Astrocyte (in vitro differentiated cells and primary cell): ENCODE measurements at regions not wholly inside any gene's neighbourhood (a gene's known extent, or its start where the extent isn't known, plus 50 kb on each side); places are given as distances from the start of the nearest gene placed in this dataset.

ENCODE experiments used
- DNase-seq: peaks from one replicate; pipeline ENCODE4 v3.0.0-alpha.2; 2010; ENCODE audit warnings: low read depth
- FAIRE-seq: peaks from 2 replicates; lab custom pipeline; 2011; peaks lifted over from hg19 to GRCh38; lab: Jason Lieb, UNC
- H2AFZ ChIP-seq: 2 replicates; pipeline ENCODE4 v1.6.0; 2012; ENCODE audit warnings: low read depth, low read length, inconsistent platforms
- H3K27ac ChIP-seq: 2 replicates; pipeline ENCODE4 v1.5.1; 2011; ENCODE audit warnings: low read depth, low read length, inconsistent platforms
- H3K27me3 ChIP-seq: 2 replicates; pipeline ENCODE4 v1.6.0; 2011; ENCODE audit warnings: low read length, inconsistent platforms; ENCODE audit not compliant: insufficient read depth
- H3K36me3 ChIP-seq: 2 replicates; pipeline ENCODE4 v1.5.1; 2011; ENCODE audit warnings: low read length, inconsistent platforms; ENCODE audit not compliant: insufficient read depth
- H3K4me1 ChIP-seq: 2 replicates; pipeline ENCODE4 v1.5.1; 2011; ENCODE audit warnings: low read length, inconsistent platforms; ENCODE audit not compliant: insufficient read depth
- H3K4me2 ChIP-seq: 2 replicates; pipeline ENCODE4 v1.6.0; 2012; ENCODE audit warnings: low read length, inconsistent platforms
- H3K4me3 ChIP-seq: 2 replicates; pipeline ENCODE4 v1.5.1; 2011; ENCODE audit warnings: low read depth, mild to moderate bottlenecking, low read length, inconsistent platforms; ENCODE audit not compliant: insufficient read depth
- H3K79me2 ChIP-seq: 2 replicates; pipeline ENCODE4 v1.6.0; 2012; ENCODE audit warnings: mild to moderate bottlenecking, low read length, inconsistent platforms; ENCODE audit not compliant: insufficient read depth
- H3K9ac ChIP-seq: 2 replicates; pipeline ENCODE4 v1.6.0; 2012; ENCODE audit warnings: mild to moderate bottlenecking, low read length, inconsistent platforms
- H3K9me3 ChIP-seq: 2 replicates; pipeline ENCODE4 v1.5.1; 2012; ENCODE audit warnings: low read depth, mild to moderate bottlenecking, low read length, inconsistent platforms; ENCODE audit not compliant: insufficient read depth
- H4K20me1 ChIP-seq: 2 replicates; pipeline ENCODE4 v1.6.0; 2012; ENCODE audit warnings: low read length, inconsistent platforms; ENCODE audit not compliant: insufficient read depth
- H3K27ac Mint-ChIP-seq: one replicate; pipeline ENCODE4 v1.8.0; 2021; ENCODE audit warnings: mild to moderate bottlenecking, mixed read lengths; ENCODE audit not compliant: unreplicated experiment
- H3K27me3 Mint-ChIP-seq: one replicate; pipeline ENCODE4 v1.8.0; 2021; ENCODE audit warnings: low read depth, mixed read lengths; ENCODE audit not compliant: unreplicated experiment
- H3K36me3 Mint-ChIP-seq: one replicate; pipeline ENCODE4 v1.8.0; 2021; ENCODE audit warnings: low read depth, mixed read lengths; ENCODE audit not compliant: unreplicated experiment
- H3K4me1 Mint-ChIP-seq: one replicate; pipeline ENCODE4 v1.8.0; 2021; ENCODE audit warnings: low read depth, mixed read lengths; ENCODE audit not compliant: unreplicated experiment
- H3K4me3 Mint-ChIP-seq: one replicate; pipeline ENCODE4 v1.8.0; 2021; ENCODE audit warnings: mild to moderate bottlenecking, moderate library complexity, mixed read lengths; ENCODE audit not compliant: unreplicated experiment
- H3K9me3 Mint-ChIP-seq: one replicate; pipeline ENCODE4 v1.8.0; 2021; ENCODE audit warnings: mild to moderate bottlenecking, mixed read lengths; ENCODE audit not compliant: unreplicated experiment
- CTCF ChIP-seq: IDR thresholded peaks from 2 replicates; pipeline ENCODE4 v1.5.1; 2011; ENCODE audit warnings: low read depth, mild to moderate bottlenecking, inconsistent platforms, low read length, moderate library complexity; ENCODE audit not compliant: insufficient read depth
- EZH2 ChIP-seq: IDR thresholded peaks from 2 replicates; pipeline ENCODE4 v1.6.1; 2012; ENCODE audit warnings: mild to moderate bottlenecking, low read length, inconsistent platforms; ENCODE audit not compliant: insufficient read depth

DNA sequence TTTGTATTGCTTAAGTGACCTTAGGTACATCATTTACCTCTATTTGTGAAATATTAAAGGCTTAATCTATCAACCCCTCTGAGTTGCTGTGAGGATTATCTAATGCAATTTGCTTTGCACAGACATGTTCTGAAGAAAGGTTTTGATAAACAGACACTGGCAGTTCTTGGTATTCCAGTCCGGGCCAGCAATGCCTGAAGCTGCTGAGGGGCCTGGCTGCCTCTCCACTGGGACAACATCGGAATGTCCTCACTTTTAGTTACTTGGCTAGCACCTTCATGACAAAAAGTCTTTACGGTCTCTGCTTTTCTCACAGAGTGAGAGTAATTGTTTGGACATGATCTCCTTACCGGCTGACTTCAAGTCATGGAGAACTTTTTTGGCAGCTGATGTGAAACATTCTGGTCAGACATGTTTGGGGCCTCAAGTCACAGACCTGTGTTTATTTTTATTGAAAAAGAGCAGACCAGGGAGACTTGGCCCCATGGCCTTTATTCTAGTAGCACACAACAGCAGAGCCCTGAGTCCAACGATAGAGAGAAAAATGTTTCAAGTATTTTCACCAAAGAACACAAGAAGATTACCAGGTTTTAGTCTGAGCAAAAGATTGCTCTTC lies 1112.3 kb upstream of the FANCL start:
- no peak overlapping the region for H3K4me3 Mint-ChIP-seq
- H3K36me3 ChIP-seq: no peaks in the 10 kb centered on the region

GRCh38 chr2:59342166-59342565 lies 1101.0 kb upstream of the FANCL start:
- H3K36me3 Mint-ChIP-seq: no peaks in the 10 kb centered on the region
- H3K9me3 Mint-ChIP-seq: no peaks in the 10 kb centered on the region
- H3K79me2 ChIP-seq: no peaks in the 10 kb centered on the region
- H3K27me3 Mint-ChIP-seq: no peaks in the 10 kb centered on the region
- no peak overlapping the region for H3K27ac ChIP-seq
- H2AFZ ChIP-seq: no peak overlapping the region
- DNase-seq (no peak), FAIRE-seq (no peak)
- no peak overlapping the region for H3K4me3 ChIP-seq
- H3K4me1 Mint-ChIP-seq: no peaks in the 10 kb centered on the region
- no peaks in the 10 kb centered on the region for H3K27me3 ChIP-seq
- TF ChIP-seq EZH2: no peak
- TF ChIP-seq CTCF: no peak
- no peak overlapping the region for H3K9ac ChIP-seq
- H3K36me3 ChIP-seq: no peaks in the 10 kb centered on the region
- no peaks in the 10 kb centered on the region for H3K9me3 ChIP-seq
- no peak overlapping the region for H3K4me3 Mint-ChIP-seq
- no peaks in the 10 kb centered on the region for H3K4me1 ChIP-seq
- no peak overlapping the region for H3K27ac Mint-ChIP-seq
- no peak overlapping the region for H3K4me2 ChIP-seq
- H4K20me1 ChIP-seq: no peaks in the 10 kb centered on the region

More for the DNA sequence above, 1112.3 kb upstream of the FANCL start:
- Histone ChIP-seq H3K4me1 (no peaks in the 10 kb centered on the region), H3K27me3 (no peaks in the 10 kb centered on the region), H3K9me3 (no peaks in the 10 kb centered on the region), H3K4me2 (no peak overlapping the region), H2AFZ (no peak overlapping the region), H4K20me1 (no peaks in the 10 kb centered on the region), H3K4me3 (no peak overlapping the region), H3K79me2 (no peaks in the 10 kb centered on the region), H3K9ac (no peak overlapping the region), H3K27ac (no peak overlapping the region)
- no peak for TF ChIP-seq EZH2
- no peak for TF ChIP-seq CTCF
- no peaks in the 10 kb centered on the region for H3K4me1 Mint-ChIP-seq
- FAIRE-seq (no peak), DNase-seq (no peak)
- H3K27ac Mint-ChIP-seq: no peak overlapping the region
- H3K9me3 Mint-ChIP-seq: peaks cover 2% of the 10 kb centered on the region
- no peaks in the 10 kb centered on the region for H3K27me3 Mint-ChIP-seq
- no peaks in the 10 kb centered on the region for H3K36me3 Mint-ChIP-seq

DNA sequence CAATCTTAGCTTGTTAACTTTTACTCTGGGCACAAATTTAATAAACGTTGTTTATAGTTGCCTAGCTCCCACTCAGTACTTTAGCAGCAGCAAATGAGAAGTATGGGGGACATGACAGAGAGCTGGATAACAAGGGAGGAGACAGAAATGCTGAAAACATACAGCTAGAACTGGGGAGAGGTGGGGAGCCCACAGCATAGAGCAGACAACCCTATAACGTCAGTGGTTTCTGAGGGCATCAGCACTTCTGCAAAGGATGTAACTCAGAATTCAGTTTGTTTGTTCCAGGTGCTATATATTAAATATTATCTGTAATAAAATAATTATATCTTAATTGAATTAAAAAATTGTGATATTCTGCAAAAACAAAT lies 1098.7 kb upstream of the FANCL start:
- Histone ChIP-seq H3K27me3 (no peaks in the 10 kb centered on the region), H2AFZ (no peak overlapping the region), H4K20me1 (no peaks in the 10 kb centered on the region), H3K4me1 (no peaks in the 10 kb centered on the region), H3K4me2 (no peak overlapping the region), H3K79me2 (no peaks in the 10 kb centered on the region), H3K9ac (no peak overlapping the region), H3K27ac (no peak overlapping the region), H3K4me3 (no peak overlapping the region), H3K36me3 (no peaks in the 10 kb centered on the region), H3K9me3 (no peaks in the 10 kb centered on the region)
- Mint-ChIP-seq H3K27me3 (no peaks in the 10 kb centered on the region), H3K27ac (no peak overlapping the region), H3K36me3 (no peaks in the 10 kb centered on the region), H3K4me1 (no peaks in the 10 kb centered on the region), H3K4me3 (no peak overlapping the region), H3K9me3 (no peaks in the 10 kb centered on the region)
- DNase-seq (no peak), FAIRE-seq (no peak)
- TF ChIP-seq EZH2: no peak
- no peak for TF ChIP-seq CTCF
